Fibroblast of pulmonary artery (primary cell): ENCODE measurements at regions not wholly inside any gene's neighbourhood (a gene's known extent, or its start where the extent isn't known, plus 50 kb on each side); places are given as distances from the start of the nearest gene placed in this dataset.

Experiments used
- DNase-seq: peaks from one replicate; pipeline ENCODE4 v3.0.0-alpha.2; 2010; ENCODE audit warnings: low read depth
- H3K4me3 ChIP-seq: replicated peaks from 2 replicates; pipeline ENCODE4 v1.5.1; 2011; ENCODE audit warnings: low read depth, mild to moderate bottlenecking, control low read depth, low read length, moderate library complexity
- TF ChIP-seq, protein P1 (sequence below): IDR thresholded peaks from 2 replicates; pipeline ENCODE4 v1.5.1; 2011; ENCODE audit warnings: mild to moderate bottlenecking, control low read depth, low read length, inconsistent platforms; ENCODE audit errors: missing control alignments

DNA sequence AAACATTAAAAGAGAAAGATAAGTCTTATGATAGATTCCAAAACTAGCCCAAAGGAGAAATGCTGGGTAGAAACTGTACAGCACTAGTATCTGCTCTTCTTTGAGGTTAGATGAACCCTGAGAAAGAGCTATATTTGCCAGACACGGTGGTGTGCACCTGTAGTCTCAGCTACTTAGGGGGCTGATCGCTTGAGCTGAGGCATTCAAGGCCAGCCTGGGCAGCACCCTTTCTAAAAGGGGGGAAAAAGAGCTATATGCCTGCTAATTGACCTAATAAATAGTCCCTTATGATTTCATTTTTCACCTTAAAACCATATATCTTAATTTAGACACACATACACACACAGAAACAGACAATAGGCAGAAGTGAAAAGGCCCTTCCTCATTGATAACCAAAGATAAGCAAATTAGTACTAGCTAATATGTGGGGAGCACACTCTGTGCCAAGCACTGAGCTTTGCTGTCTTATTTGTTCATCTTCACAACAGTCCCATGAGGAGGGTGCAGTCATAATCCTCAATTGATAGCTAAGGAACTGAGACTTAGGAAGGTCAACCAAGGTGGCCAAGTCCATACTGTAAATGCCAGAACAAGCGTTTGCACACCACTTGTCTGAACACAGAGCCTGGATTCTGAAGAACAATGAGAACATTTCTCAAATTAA lies 56.6 kb upstream of the NLK start:
- TF ChIP-seq, protein P1, sequence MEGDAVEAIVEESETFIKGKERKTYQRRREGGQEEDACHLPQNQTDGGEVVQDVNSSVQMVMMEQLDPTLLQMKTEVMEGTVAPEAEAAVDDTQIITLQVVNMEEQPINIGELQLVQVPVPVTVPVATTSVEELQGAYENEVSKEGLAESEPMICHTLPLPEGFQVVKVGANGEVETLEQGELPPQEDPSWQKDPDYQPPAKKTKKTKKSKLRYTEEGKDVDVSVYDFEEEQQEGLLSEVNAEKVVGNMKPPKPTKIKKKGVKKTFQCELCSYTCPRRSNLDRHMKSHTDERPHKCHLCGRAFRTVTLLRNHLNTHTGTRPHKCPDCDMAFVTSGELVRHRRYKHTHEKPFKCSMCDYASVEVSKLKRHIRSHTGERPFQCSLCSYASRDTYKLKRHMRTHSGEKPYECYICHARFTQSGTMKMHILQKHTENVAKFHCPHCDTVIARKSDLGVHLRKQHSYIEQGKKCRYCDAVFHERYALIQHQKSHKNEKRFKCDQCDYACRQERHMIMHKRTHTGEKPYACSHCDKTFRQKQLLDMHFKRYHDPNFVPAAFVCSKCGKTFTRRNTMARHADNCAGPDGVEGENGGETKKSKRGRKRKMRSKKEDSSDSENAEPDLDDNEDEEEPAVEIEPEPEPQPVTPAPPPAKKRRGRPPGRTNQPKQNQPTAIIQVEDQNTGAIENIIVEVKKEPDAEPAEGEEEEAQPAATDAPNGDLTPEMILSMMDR, result no peak
- no peak for DNase-seq
- H3K4me3 ChIP-seq, result no peak overlapping the region

DNA sequence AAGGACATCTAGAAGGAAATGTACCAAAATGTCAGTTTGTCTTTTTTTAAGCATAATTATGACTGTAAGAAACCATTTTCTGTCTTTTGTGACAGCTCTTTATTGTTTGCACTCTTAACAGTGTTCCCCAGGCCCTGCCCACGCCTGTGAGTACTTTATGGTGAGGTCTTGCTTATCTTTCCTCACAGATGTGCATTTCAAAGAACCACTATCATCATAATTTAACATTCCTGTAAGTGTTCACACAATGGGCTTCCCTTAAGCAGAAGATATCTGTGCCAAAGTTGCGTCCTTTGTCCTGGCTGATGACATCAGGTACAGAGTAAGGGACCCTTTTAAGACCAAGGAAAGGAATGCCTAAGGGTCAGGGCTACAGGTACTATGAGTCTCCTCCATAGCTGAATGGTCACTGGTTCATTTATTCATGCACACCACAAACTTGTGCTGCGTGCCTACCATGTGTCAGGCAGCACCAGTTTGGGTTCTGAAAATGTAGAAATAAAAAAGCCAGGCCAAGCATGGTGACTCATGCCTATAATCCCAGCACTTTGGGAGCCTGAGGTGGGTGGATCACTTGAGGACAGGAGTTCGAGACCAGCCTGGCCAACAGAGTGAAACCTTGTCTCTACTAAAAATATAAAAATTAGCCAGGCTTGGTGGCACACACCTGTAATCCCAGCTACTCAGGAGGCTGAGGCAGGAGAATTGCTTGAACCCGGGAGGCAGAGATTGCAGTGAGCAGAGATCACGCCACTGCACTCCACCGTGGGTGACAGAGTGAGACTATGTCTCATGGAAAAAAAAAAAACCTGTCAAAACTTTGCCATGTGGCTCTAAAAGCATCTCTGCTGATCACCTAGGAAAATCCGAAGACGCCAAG lies 55.4 kb upstream of the NLK start:
- no peak overlapping the region for H3K4me3 ChIP-seq
- TF ChIP-seq, protein P1, result no peak
- peak; percentile 72 for DNase-seq

DNA sequence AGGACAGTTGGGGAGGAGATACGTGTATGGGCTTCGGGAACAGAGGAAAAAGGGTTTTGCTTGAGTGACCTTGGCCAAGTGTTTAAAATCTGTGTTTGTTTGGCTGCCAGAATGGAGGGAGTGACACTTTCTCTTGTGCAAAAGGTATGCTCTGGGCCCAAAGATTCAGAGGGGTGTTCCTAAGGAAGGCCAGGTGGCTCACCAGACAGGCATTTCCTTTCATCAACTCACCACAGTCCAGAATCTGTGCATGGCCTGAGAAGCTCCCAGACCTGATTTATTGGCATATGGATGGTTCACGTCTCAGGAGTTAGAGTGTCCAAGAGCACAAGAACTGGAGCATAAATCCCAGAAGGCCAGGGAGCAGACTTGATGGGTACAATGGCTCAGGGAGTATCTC lies 53.4 kb upstream of the NLK start:
- no peak overlapping the region for H3K4me3 ChIP-seq
- DNase-seq, result peak; percentile 43
- TF ChIP-seq, protein P1, result no peak

DNA sequence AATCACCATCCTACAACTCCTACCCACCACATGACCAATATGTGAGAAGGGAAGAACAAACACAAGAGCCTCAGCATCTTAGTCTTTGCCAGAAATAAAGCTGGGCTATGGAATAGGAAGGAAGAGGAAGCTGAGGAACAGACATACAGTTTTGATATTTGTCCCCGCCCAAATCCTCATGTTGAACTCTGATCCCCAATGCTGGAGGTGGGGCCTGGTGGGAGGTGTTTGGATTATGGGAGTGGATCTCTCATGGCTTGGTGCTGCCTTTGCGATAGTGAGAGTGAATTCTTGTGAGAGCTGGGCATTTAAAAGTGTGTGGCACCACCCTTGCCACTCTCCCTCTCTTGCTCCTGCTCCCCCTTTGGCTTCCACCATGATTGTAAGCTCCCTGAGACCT lies 52.4 kb upstream of the NLK start:
- TF ChIP-seq, protein P1, result no peak
- H3K4me3 ChIP-seq, result no peak overlapping the region
- DNase-seq, result no peak

DNA sequence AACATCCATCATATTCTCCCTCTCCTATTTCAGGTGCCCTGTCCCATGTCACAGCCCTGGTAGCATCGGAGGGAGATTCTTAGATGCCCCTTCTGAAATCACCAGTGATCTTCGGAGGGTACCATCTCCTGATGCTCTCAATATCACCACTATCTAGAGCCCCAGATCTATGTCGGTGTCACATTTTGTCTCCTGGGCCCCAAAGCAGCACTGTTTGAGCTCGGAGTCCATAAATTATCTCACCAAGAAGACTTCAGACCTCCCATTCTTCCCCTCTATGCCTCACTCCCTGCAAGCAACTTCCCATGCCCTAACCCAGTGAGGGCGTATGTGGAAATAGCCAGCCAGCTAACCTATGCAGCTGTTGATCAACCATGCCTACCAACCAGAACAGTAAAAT lies 51.5 kb upstream of the NLK start:
- no peak for DNase-seq
- TF ChIP-seq, protein P1, result no peak
- no peak overlapping the region for H3K4me3 ChIP-seq

DNA sequence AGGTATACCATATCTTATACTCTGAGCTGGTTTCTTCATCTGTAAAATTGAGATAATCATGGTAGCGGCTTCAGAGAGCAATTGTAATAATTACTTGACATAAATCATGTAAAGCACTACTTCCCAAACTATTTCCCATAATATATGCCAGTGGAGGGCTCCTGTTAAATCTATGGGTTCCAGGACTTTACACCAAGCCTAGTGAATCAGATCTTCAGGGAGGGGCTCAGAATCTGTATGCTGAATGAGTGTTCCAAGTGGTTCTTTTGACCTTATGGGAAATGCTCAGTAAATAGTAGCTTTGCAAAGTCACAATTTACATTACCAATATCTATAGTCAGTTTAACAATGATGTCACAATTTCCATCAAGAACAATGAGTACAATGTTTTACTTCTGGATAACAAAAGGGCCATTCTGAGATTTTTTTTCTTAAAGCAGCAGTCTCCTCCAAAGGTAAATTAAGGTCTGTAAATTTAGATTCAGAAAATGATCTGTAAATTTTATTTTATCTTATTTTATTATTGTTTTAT lies 50.9 kb upstream of the NLK start:
- no peak for DNase-seq
- TF ChIP-seq, protein P1, result no peak

More for the DNA sequence above, 50.9 kb upstream of the NLK start:
- no peak overlapping the region for H3K4me3 ChIP-seq
